GM23338 (cell line): ENCODE measurements at regions not wholly inside any gene's neighbourhood (a gene's known extent, or its start where the extent isn't known, plus 50 kb on each side); places are given as distances from the start of the nearest gene placed in this dataset.

Experiments used
- ATAC-seq: fragments of 200-7000 bp; cut with Tn5 transposase; 3 replicates; pipeline ENCODE4 v1.9.1; 2020
- DNase-seq: peaks from one replicate; pipeline ENCODE4 v3.0.0-alpha.2; 2015; ENCODE audit warnings: low spot score
- H2AFZ ChIP-seq: fragments of 200-600 bp; sonication (generic); 2 replicates; pipeline ENCODE4 v1.8.0; 2016; ENCODE audit warnings: antibody characterized with exemption, mild to moderate bottlenecking, moderate library complexity
- H3F3A ChIP-seq: fragments of 200-600 bp; sonication (generic); replicated peaks from 2 replicates; pipeline ENCODE4 v1.8.0; 2017; ENCODE audit warnings: antibody characterized with exemption, mixed run types, low read depth
- H3K27ac ChIP-seq: fragments of 200-600 bp; sonication (generic); 2 replicates; pipeline ENCODE4 v1.6.1; 2016; ENCODE audit warnings: low read depth
- H3K27me3 ChIP-seq: fragments of 200-600 bp; sonication (generic); 2 replicates; pipeline ENCODE4 v1.8.0; 2016; ENCODE audit warnings: mild to moderate bottlenecking, mixed run types, moderate library complexity; ENCODE audit not compliant: insufficient read depth
- H3K36me3 ChIP-seq: fragments of 200-600 bp; sonication (generic); 2 replicates; pipeline ENCODE4 v1.8.0; 2016; ENCODE audit warnings: mild to moderate bottlenecking; ENCODE audit not compliant: insufficient read depth
- H3K4me1 ChIP-seq: fragments of 200-600 bp; sonication (generic); 2 replicates; pipeline ENCODE4 v1.8.0; 2016; ENCODE audit warnings: mild to moderate bottlenecking, moderate library complexity; ENCODE audit not compliant: insufficient read depth
- H3K4me2 ChIP-seq: fragments of 200-600 bp; sonication (generic); 2 replicates; pipeline ENCODE4 v1.7.1; 2017; ENCODE audit warnings: mixed run types
- H3K4me3 ChIP-seq: fragments of 200-600 bp; sonication (generic); 2 replicates; pipeline ENCODE4 v1.6.1; 2016; ENCODE audit warnings: mixed run types
- H3K79me2 ChIP-seq: fragments of 200-600 bp; sonication (generic); replicated peaks from 2 replicates; pipeline ENCODE4 v1.8.0; 2017; ENCODE audit warnings: mild to moderate bottlenecking; ENCODE audit not compliant: insufficient read depth
- H3K9me2 ChIP-seq: fragments of 200-600 bp; sonication (generic); 2 replicates; pipeline ENCODE4 v1.8.0; 2017; ENCODE audit not compliant: insufficient read depth
- H4K20me1 ChIP-seq: fragments of 200-600 bp; sonication (generic); replicated peaks from 2 replicates; pipeline ENCODE4 v1.8.0; 2017; ENCODE audit warnings: mild to moderate bottlenecking; ENCODE audit not compliant: insufficient read depth
- H3K27ac Mint-ChIP-seq: 2 replicates; pipeline ENCODE4 v1.8.0; 2020; ENCODE audit warnings: inconsistent platforms, mild to moderate bottlenecking, moderate library complexity, mixed read lengths
- H3K27me3 Mint-ChIP-seq: 3 replicates; pipeline ENCODE4 v1.8.0; 2022; ENCODE audit warnings: low read depth, mild to moderate bottlenecking, moderate library complexity, mixed read lengths, inconsistent platforms; ENCODE audit not compliant: insufficient read depth, poor library complexity
- H3K36me3 Mint-ChIP-seq: 3 replicates; pipeline ENCODE4 v1.8.0; 2021; ENCODE audit warnings: low read depth, mild to moderate bottlenecking, inconsistent platforms, moderate library complexity, mixed read lengths
- H3K4me1 Mint-ChIP-seq: 3 replicates; pipeline ENCODE4 v1.8.0; 2020; ENCODE audit warnings: mild to moderate bottlenecking, inconsistent platforms, mixed read lengths
- H3K4me3 Mint-ChIP-seq: 3 replicates; pipeline ENCODE4 v1.8.0; 2021; ENCODE audit warnings: moderate library complexity, mild to moderate bottlenecking, inconsistent platforms, mixed read lengths
- H3K9me3 Mint-ChIP-seq: 3 replicates; pipeline ENCODE4 v1.8.0; 2020; ENCODE audit warnings: moderate library complexity, mild to moderate bottlenecking, inconsistent platforms, mixed read lengths
- CTCF ChIP-seq, 2 experiments: fragments of 200-600 bp in 1 of 2; sonication (generic) in 1 of 2; conservative IDR thresholded peaks; 2 replicates each; pipeline versions ENCODE4 v1.5.1 to v1.6.1; 2016 to 2017; ENCODE audit warnings: antibody characterized with exemption in 2 of 2, low read depth in 2 of 2, mild to moderate bottlenecking in 2 of 2, moderate library complexity in 1 of 2
- ETS1 ChIP-seq: IDR thresholded peaks from 2 replicates; pipeline ENCODE4 v1.6.1; 2016; ENCODE audit warnings: antibody characterized with exemption
- JUNB ChIP-seq: IDR thresholded peaks from one replicate; pipeline ENCODE4 v1.6.1; 2016; ENCODE audit warnings: antibody characterized with exemption; ENCODE audit not compliant: unreplicated experiment
- NANOG ChIP-seq: IDR thresholded peaks from 2 replicates; pipeline ENCODE4 v1.6.1; 2016; ENCODE audit warnings: antibody characterized with exemption, borderline replicate concordance
- POLR2AphosphoS5 ChIP-seq: IDR thresholded peaks from 2 replicates; pipeline ENCODE4 v1.6.1; 2016; ENCODE audit warnings: antibody characterized with exemption, low read depth
- ZNF114 ChIP-seq: fragments of 250-450 bp; sonication (Bioruptor Pico); IDR thresholded peaks from 2 replicates; pipeline ENCODE4 v1.5.0; 2020; ENCODE audit warnings: mild to moderate bottlenecking, moderate library complexity
- ZNF331 ChIP-seq: fragments of 250-450 bp; sonication (Bioruptor Pico); IDR thresholded peaks from 2 replicates; pipeline ENCODE4 v1.5.0; 2020; ENCODE audit warnings: low read depth, mild to moderate bottlenecking, moderate library complexity
- ZNF462 ChIP-seq: fragments of 250-450 bp; sonication (Bioruptor Pico); IDR thresholded peaks from 2 replicates; pipeline ENCODE4 v1.5.0; 2020; ENCODE audit warnings: mild to moderate bottlenecking, moderate library complexity

- DNase-seq: peak; percentile 52
- H3K27me3 ChIP-seq: peaks cover 39% of the 10 kb centered on the region
- peaks cover 10% of the 10 kb centered on the region; the same call in 2 of the 3 replicates for H3K36me3 Mint-ChIP-seq
Measured at GRCh38 chr9:86413971-86414880, 60.0 kb upstream of the TUT7 start.

GRCh38 chr9:86410281-86410680, 56.1 kb upstream of the TUT7 start:
- Histone ChIP-seq H3K27me3 (peaks cover 74% of the 10 kb centered on the region), H3F3A (no peaks in the 10 kb centered on the region), H3K4me3 (no peak overlapping the region), H2AFZ (no peak overlapping the region), H4K20me1 (no peaks in the 10 kb centered on the region), H3K4me2 (no peak overlapping the region), H3K4me1 (peaks cover 8% of the 10 kb centered on the region), H3K27ac (no peak overlapping the region), H3K36me3 (no peaks in the 10 kb centered on the region), H3K9me2 (no peaks in the 10 kb centered on the region), H3K79me2 (no peaks in the 10 kb centered on the region)
- H3K36me3 Mint-ChIP-seq: peaks cover 10% of the 10 kb centered on the region; the same call in 2 of the 3 replicates
- no peak overlapping the region for H3K4me3 Mint-ChIP-seq
- H3K27me3 Mint-ChIP-seq: peaks cover 72% of the 10 kb centered on the region
- peak; percentile 82 for ATAC-seq
- peaks cover 11% of the 10 kb centered on the region; the same call in 2 of the 3 replicates for H3K9me3 Mint-ChIP-seq
- peaks cover 20% of the 10 kb centered on the region for H3K4me1 Mint-ChIP-seq
- peak; percentile 58 for DNase-seq
- no peak overlapping the region for H3K27ac Mint-ChIP-seq
- no peak for TF ChIP-seq ZNF331 (CRISPR knock-in tag)
- peak; percentile 62; the same call in 1 of the 2 replicates for TF ChIP-seq NANOG
- no peak for TF ChIP-seq ETS1
- no peak for TF ChIP-seq JUNB
- peak; percentile 44; the same call in 1 of the 2 replicates for TF ChIP-seq ZNF462 (CRISPR knock-in tag)
- 0 out of 2 replicates have a peak, but pooled peaks have one; percentile 33 for TF ChIP-seq POLR2AphosphoS5

More at GRCh38 chr9:86413971-86414880, 60.0 kb upstream of the TUT7 start:
- Histone ChIP-seq H3K4me3 (no peak overlapping the region), H3K27ac (no peak overlapping the region), H3K79me2 (no peaks in the 10 kb centered on the region), H4K20me1 (no peaks in the 10 kb centered on the region), H3F3A (no peaks in the 10 kb centered on the region), H3K4me2 (no peak overlapping the region), H3K4me1 (no peaks in the 10 kb centered on the region), H2AFZ (no peak overlapping the region), H3K9me2 (no peaks in the 10 kb centered on the region), H3K36me3 (no peaks in the 10 kb centered on the region)
- H3K4me1 Mint-ChIP-seq: no peaks in the 10 kb centered on the region
- TF ChIP-seq JUNB (no peak), CTCF (conservative IDR thresholded peaks at IDR 0.05; ENCODE audit: low read depth in 2 of 2) (peak; percentile 54 to 90; a peak in 3 of 4 replicates), ZNF114 (CRISPR knock-in tag) (no peak), POLR2AphosphoS5 (no peak)
- peaks cover 11% of the 10 kb centered on the region; the same call in 2 of the 3 replicates for H3K9me3 Mint-ChIP-seq
- H3K27ac Mint-ChIP-seq: no peak overlapping the region
- H3K27me3 Mint-ChIP-seq: peaks cover 44% of the 10 kb centered on the region
- ATAC-seq: peak; percentile 46; the same call in 2 of the 3 replicates
- no peak overlapping the region for H3K4me3 Mint-ChIP-seq
